ENCODE measurements at regions not wholly inside any gene's neighbourhood (a gene's known extent, or its start where the extent isn't known, plus 50 kb on each side); places are given as distances from the start of the nearest gene placed in this dataset.

DNA sequence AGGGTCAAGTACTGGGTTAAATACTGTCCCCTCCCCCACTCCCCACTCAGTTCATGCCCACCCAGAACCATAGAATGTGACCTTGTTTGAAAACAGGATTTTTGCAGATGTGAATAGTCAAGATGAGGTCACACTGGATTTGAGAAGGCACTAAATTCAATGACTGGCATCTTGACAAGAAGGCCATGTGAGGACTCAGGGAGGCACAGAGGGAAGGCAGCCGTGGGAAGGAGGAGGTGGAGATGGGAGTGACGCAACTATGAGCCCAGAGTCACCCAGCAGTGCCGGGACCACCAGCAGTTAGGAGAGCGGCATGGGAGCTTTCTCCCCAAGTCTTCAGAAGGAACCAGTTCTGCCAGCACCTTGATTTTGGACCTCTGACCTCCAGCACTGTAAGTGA, 257.3 kb downstream of the BCL2 start:
- Histone ChIP-seq H3K36me3 (replicated peaks in 1 of 2; ENCODE audit: control insufficient read depth in 1 of 2, insufficient read depth in 2 of 2, low read length in 2 of 2) (no peaks in the 10 kb centered on the region), H3K4me2 (ENCODE audit: low read depth, low read length) (no peak overlapping the region), H3K9me3 (ENCODE audit: low read length) (no peaks in the 10 kb centered on the region), H3K79me2 (ENCODE audit: insufficient read depth, low read length) (no peaks in the 10 kb centered on the region), H3K27me3 (ENCODE audit: control insufficient read depth in 1 of 2, insufficient read depth in 2 of 2, low read length in 2 of 2) (peaks cover 0 to 2% of the 10 kb centered on the region in 2 experiments; a peak in 2 of 5 replicates), H3K4me1 (ENCODE audit: insufficient read depth, low read length) (no peaks in the 10 kb centered on the region), H3K27ac (ENCODE audit: extremely low read length, insufficient read depth, low read length) (no peak overlapping the region), H4K20me1 (ENCODE audit: insufficient read depth, low read length) (no peaks in the 10 kb centered on the region), H3K4me3 (replicated peaks in 1 of 3; ENCODE audit: insufficient read depth in 1 of 3, low read depth in 2 of 3, low read length in 3 of 3) (no peak overlapping the region), H2AFZ (ENCODE audit: low read length) (no peak overlapping the region), H3K9ac (ENCODE audit: insufficient read depth, low read depth, low read length) (no peak overlapping the region)
- WGBS (ENCODE audit: low lambda C conversion rate), result 68% methylated on average over 4 of the region's 4 CpGs
- FAIRE-seq (no peak), DNase-seq (ENCODE audit: low spot score) (no peak), ATAC-seq (no peak)
- no TSS peak for BruUV-seq (replicated peaks)
- ChIA-PET POLR2A (no interaction called here), CTCF (ENCODE audit: low intra/inter-chr PET ratio, low total read pairs) (no interaction called here)
- TF ChIP-seq SMYD3 (CRISPR knock-in tag; IDR thresholded peaks at IDR 0.05) (no peak), DMAP1 (CRISPR knock-in tag; IDR thresholded peaks at IDR 0.05) (no peak), ZNF333 (CRISPR knock-in tag; IDR thresholded peaks at IDR 0.05; ENCODE audit: borderline replicate concordance) (no peak), PPARG (CRISPR knock-in tag; conservative IDR thresholded peaks at IDR 0.05) (no peak), SIN3B (IDR thresholded peaks at IDR 0.05; ENCODE audit: low read length) (no peak), ZNF510 (CRISPR knock-in tag; IDR thresholded peaks at IDR 0.05; ENCODE audit: low read depth) (no peak), JUND (CRISPR knock-in tag; IDR thresholded peaks at IDR 0.05) (no peak), SP1 (IDR thresholded peaks at IDR 0.05) (no peak), SP1 (CRISPR knock-in tag; IDR thresholded peaks at IDR 0.05) (no peak), ZNF672 (CRISPR knock-in tag; IDR thresholded peaks at IDR 0.05) (no peak), HOXA3 (CRISPR knock-in tag; IDR thresholded peaks at IDR 0.05) (no peak), ZNF501 (CRISPR knock-in tag; IDR thresholded peaks at IDR 0.05) (no peak), CREM (IDR thresholded peaks at IDR 0.05) (no peak), CREM (CRISPR knock-in tag; IDR thresholded peaks at IDR 0.05) (no peak)
- TF ChIP-seq, protein P1, sequence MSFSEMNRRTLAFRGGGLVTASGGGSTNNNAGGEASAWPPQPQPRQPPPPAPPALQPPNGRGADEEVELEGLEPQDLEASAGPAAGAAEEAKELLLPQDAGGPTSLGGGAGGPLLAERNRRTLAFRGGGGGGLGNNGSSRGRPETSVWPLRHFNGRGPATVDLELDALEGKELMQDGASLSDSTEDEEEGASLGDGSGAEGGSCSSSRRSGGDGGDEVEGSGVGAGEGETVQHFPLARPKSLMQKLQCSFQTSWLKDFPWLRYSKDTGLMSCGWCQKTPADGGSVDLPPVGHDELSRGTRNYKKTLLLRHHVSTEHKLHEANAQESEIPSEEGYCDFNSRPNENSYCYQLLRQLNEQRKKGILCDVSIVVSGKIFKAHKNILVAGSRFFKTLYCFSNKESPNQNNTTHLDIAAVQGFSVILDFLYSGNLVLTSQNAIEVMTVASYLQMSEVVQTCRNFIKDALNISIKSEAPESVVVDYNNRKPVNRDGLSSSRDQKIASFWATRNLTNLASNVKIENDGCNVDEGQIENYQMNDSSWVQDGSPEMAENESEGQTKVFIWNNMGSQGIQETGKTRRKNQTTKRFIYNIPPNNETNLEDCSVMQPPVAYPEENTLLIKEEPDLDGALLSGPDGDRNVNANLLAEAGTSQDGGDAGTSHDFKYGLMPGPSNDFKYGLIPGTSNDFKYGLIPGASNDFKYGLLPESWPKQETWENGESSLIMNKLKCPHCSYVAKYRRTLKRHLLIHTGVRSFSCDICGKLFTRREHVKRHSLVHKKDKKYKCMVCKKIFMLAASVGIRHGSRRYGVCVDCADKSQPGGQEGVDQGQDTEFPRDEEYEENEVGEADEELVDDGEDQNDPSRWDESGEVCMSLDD (CRISPR knock-in tag; IDR thresholded peaks at IDR 0.05; ENCODE audit: borderline replicate concordance), result no peak
- TF ChIP-seq, protein P2, sequence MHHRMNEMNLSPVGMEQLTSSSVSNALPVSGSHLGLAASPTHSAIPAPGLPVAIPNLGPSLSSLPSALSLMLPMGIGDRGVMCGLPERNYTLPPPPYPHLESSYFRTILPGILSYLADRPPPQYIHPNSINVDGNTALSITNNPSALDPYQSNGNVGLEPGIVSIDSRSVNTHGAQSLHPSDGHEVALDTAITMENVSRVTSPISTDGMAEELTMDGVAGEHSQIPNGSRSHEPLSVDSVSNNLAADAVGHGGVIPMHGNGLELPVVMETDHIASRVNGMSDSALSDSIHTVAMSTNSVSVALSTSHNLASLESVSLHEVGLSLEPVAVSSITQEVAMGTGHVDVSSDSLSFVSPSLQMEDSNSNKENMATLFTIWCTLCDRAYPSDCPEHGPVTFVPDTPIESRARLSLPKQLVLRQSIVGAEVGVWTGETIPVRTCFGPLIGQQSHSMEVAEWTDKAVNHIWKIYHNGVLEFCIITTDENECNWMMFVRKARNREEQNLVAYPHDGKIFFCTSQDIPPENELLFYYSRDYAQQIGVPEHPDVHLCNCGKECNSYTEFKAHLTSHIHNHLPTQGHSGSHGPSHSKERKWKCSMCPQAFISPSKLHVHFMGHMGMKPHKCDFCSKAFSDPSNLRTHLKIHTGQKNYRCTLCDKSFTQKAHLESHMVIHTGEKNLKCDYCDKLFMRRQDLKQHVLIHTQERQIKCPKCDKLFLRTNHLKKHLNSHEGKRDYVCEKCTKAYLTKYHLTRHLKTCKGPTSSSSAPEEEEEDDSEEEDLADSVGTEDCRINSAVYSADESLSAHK (CRISPR knock-in tag; IDR thresholded peaks at IDR 0.05; ENCODE audit: borderline replicate concordance), result no peak
- intact Hi-C loops (cut with micrococcal nuclease; ENCODE audit: unreplicated experiment), result no loop called here
- in situ Hi-C loops (cut with HindIII; ENCODE audit: extremely low pct_ligation_motif_present, low pct_unique_long_range_greater_than_20kb), result no loop called here

Measured in HepG2 (cell line).